Testis (tissue), 2 donors: ENCODE measurements at regions not wholly inside any gene's neighbourhood (a gene's known extent, or its start where the extent isn't known, plus 50 kb on each side); places are given as distances from the start of the nearest gene placed in this dataset.

Source experiments
- DNase-seq: peaks from one replicate; pipeline ENCODE4 v3.0.0-alpha.2; 2019
- H3K27ac ChIP-seq, 2 donors: fragments of 200-600 bp; sonication (generic); one replicate each; pipeline ENCODE4 v1.5.1; 2019
- H3K27me3 ChIP-seq: fragments of 200-600 bp; sonication (generic); one replicate; pipeline ENCODE4 v1.5.1; 2019
- H3K36me3 ChIP-seq: fragments of 200-600 bp; sonication (generic); one replicate; pipeline ENCODE4 v1.5.1; 2017; ENCODE audit warnings: low read depth; ENCODE audit errors: missing control alignments
- H3K4me1 ChIP-seq: fragments of 200-600 bp; sonication (generic); one replicate; pipeline ENCODE4 v1.5.1; 2019
- H3K4me3 ChIP-seq, 2 donors: fragments of 200-600 bp; sonication (generic); one replicate each; pipeline ENCODE4 v1.5.1; 2017 to 2019
- H3K9me3 ChIP-seq: fragments of 200-600 bp; sonication (generic); one replicate; pipeline ENCODE4 v1.5.1; 2017
- CTCF ChIP-seq, 3 experiments: fragments of 450-650 bp in 2 of 3; fragments of 200-600 bp in 1 of 3; sonication (generic) in 1 of 3; IDR thresholded peaks; one replicate each; pipeline ENCODE4 v1.5.1; 2016 to 2019; ENCODE audit warnings: antibody characterized with exemption in 3 of 3, mild to moderate bottlenecking in 2 of 3, moderate library complexity in 1 of 3
- POLR2A ChIP-seq: fragments of 450-650 bp; IDR thresholded peaks from one replicate; pipeline ENCODE4 v1.6.1; 2017; ENCODE audit warnings: antibody characterized with exemption, mild to moderate bottlenecking, moderate library complexity
- WGBS, 2 donors: methylation state at CpG; one replicate each; pipeline ENCODE4 v1.1.5; 2018; 5-methylcytosine and 5-hydroxymethylcytosine counted together
- intact Hi-C: fragments of 100-400 bp; cut with DNase I; formaldehyde crosslinking; loops from one replicate; pipeline ENCODE4 v1.15.1; 2023; ENCODE audit warnings: low total_unique reads

- no peaks in the 10 kb centered on the region for H3K27me3 ChIP-seq
- no peaks in the 10 kb centered on the region for H3K36me3 ChIP-seq
- H3K27ac ChIP-seq = no peak overlapping the region
- H3K4me1 ChIP-seq = peaks cover 8% of the 10 kb centered on the region
- no peaks in the 10 kb centered on the region for H3K9me3 ChIP-seq
- no peak for DNase-seq
- 78 to 88% methylated on average over 2 of the region's 2 CpGs for WGBS, 2 donors
- no peak overlapping the region for H3K4me3 ChIP-seq
- TF ChIP-seq POLR2A = no peak
- no peak for TF ChIP-seq CTCF (IDR thresholded peaks at IDR 0.05)
- intact Hi-C loops = no loop called here
These were observed 86.4 kb upstream of the JUN start for GRCh38 chr1:58870298-58870676.

GRCh38 chr1:58874342-58874741 is 90.5 kb upstream of the JUN start:
- H3K4me1 ChIP-seq = peaks cover 11% of the 10 kb centered on the region
- no peaks in the 10 kb centered on the region for H3K27me3 ChIP-seq
- no peaks in the 10 kb centered on the region for H3K9me3 ChIP-seq
- no peak overlapping the region for H3K4me3 ChIP-seq
- H3K27ac ChIP-seq = no peak overlapping the region
- no peak for DNase-seq
- TF ChIP-seq CTCF (IDR thresholded peaks at IDR 0.05) = no peak
- no peak for TF ChIP-seq POLR2A
- intact Hi-C loops = no loop called here
- H3K36me3 ChIP-seq = no peaks in the 10 kb centered on the region

- TF ChIP-seq POLR2A = no peak
- no peak for TF ChIP-seq CTCF (IDR thresholded peaks at IDR 0.05)
- 35 to 65% methylated on average over 12 of the region's 12 CpGs for WGBS, 2 donors
- Histone ChIP-seq H3K9me3 (no peaks in the 10 kb centered on the region), H3K27ac (no peak overlapping the region), H3K27me3 (no peaks in the 10 kb centered on the region), H3K4me3 (no peak overlapping the region), H3K4me1 (peaks cover 11% of the 10 kb centered on the region), H3K36me3 (no peaks in the 10 kb centered on the region)
- no peak for DNase-seq
- intact Hi-C loops = no loop called here
These were observed 91.2 kb upstream of the JUN start for GRCh38 chr1:58874757-58875755.

- H3K27me3 ChIP-seq = no peaks in the 10 kb centered on the region
- no peak for DNase-seq
- no peaks in the 10 kb centered on the region for H3K9me3 ChIP-seq
- 85 to 95% methylated on average over 2 of the region's 2 CpGs for WGBS, 2 donors
- TF ChIP-seq POLR2A = no peak
- no peak for TF ChIP-seq CTCF (IDR thresholded peaks at IDR 0.05)
- H3K4me3 ChIP-seq = no peak overlapping the region
- H3K36me3 ChIP-seq = no peaks in the 10 kb centered on the region
- H3K27ac ChIP-seq = no peak overlapping the region
- H3K4me1 ChIP-seq = peaks cover 12% of the 10 kb centered on the region
- intact Hi-C loops = no loop called here
These were observed 95.6 kb upstream of the JUN start for GRCh38 chr1:58879464-58879863.

- intact Hi-C loops = no loop called here
- Histone ChIP-seq H3K9me3 (no peaks in the 10 kb centered on the region), H3K27me3 (no peaks in the 10 kb centered on the region), H3K4me1 (peaks cover 13% of the 10 kb centered on the region), H3K27ac (no peak overlapping the region), H3K4me3 (no peak overlapping the region), H3K36me3 (no peaks in the 10 kb centered on the region)
- TF ChIP-seq CTCF (IDR thresholded peaks at IDR 0.05) (no peak), POLR2A (no peak)
- DNase-seq = no peak
- 97 to 98% methylated on average over 2 of the region's 2 CpGs for WGBS, 2 donors
These were observed 96.7 kb upstream of the JUN start for GRCh38 chr1:58880592-58880991.
